Astrocyte (in vitro differentiated cells and primary cell): ENCODE measurements at regions not wholly inside any gene's neighbourhood (a gene's known extent, or its start where the extent isn't known, plus 50 kb on each side); places are given as distances from the start of the nearest gene placed in this dataset.
"Not testable (repeated sequence)": the region's sequence is repeated elsewhere in the genome, so short reads cannot be mapped to it uniquely, and the experiment has no call there.

Experiments used
- DNase-seq: peaks from one replicate; pipeline ENCODE4 v3.0.0-alpha.2; 2010; ENCODE audit warnings: low read depth
- FAIRE-seq: peaks from 2 replicates; lab custom pipeline; 2011; peaks lifted over from hg19 to GRCh38; lab: Jason Lieb, UNC
- H2AFZ ChIP-seq: 2 replicates; pipeline ENCODE4 v1.6.0; 2012; ENCODE audit warnings: low read depth, low read length, inconsistent platforms
- H3K27ac ChIP-seq: 2 replicates; pipeline ENCODE4 v1.5.1; 2011; ENCODE audit warnings: low read depth, low read length, inconsistent platforms
- H3K27me3 ChIP-seq: 2 replicates; pipeline ENCODE4 v1.6.0; 2011; ENCODE audit warnings: low read length, inconsistent platforms; ENCODE audit not compliant: insufficient read depth
- H3K36me3 ChIP-seq: 2 replicates; pipeline ENCODE4 v1.5.1; 2011; ENCODE audit warnings: low read length, inconsistent platforms; ENCODE audit not compliant: insufficient read depth
- H3K4me1 ChIP-seq: 2 replicates; pipeline ENCODE4 v1.5.1; 2011; ENCODE audit warnings: low read length, inconsistent platforms; ENCODE audit not compliant: insufficient read depth
- H3K4me2 ChIP-seq: 2 replicates; pipeline ENCODE4 v1.6.0; 2012; ENCODE audit warnings: low read length, inconsistent platforms
- H3K4me3 ChIP-seq: 2 replicates; pipeline ENCODE4 v1.5.1; 2011; ENCODE audit warnings: low read depth, mild to moderate bottlenecking, low read length, inconsistent platforms; ENCODE audit not compliant: insufficient read depth
- H3K79me2 ChIP-seq: 2 replicates; pipeline ENCODE4 v1.6.0; 2012; ENCODE audit warnings: mild to moderate bottlenecking, low read length, inconsistent platforms; ENCODE audit not compliant: insufficient read depth
- H3K9ac ChIP-seq: 2 replicates; pipeline ENCODE4 v1.6.0; 2012; ENCODE audit warnings: mild to moderate bottlenecking, low read length, inconsistent platforms
- H3K9me3 ChIP-seq: 2 replicates; pipeline ENCODE4 v1.5.1; 2012; ENCODE audit warnings: low read depth, mild to moderate bottlenecking, low read length, inconsistent platforms; ENCODE audit not compliant: insufficient read depth
- H4K20me1 ChIP-seq: 2 replicates; pipeline ENCODE4 v1.6.0; 2012; ENCODE audit warnings: low read length, inconsistent platforms; ENCODE audit not compliant: insufficient read depth
- H3K27ac Mint-ChIP-seq: one replicate; pipeline ENCODE4 v1.8.0; 2021; ENCODE audit warnings: mild to moderate bottlenecking, mixed read lengths; ENCODE audit not compliant: unreplicated experiment
- H3K27me3 Mint-ChIP-seq: one replicate; pipeline ENCODE4 v1.8.0; 2021; ENCODE audit warnings: low read depth, mixed read lengths; ENCODE audit not compliant: unreplicated experiment
- H3K36me3 Mint-ChIP-seq: one replicate; pipeline ENCODE4 v1.8.0; 2021; ENCODE audit warnings: low read depth, mixed read lengths; ENCODE audit not compliant: unreplicated experiment
- H3K4me1 Mint-ChIP-seq: one replicate; pipeline ENCODE4 v1.8.0; 2021; ENCODE audit warnings: low read depth, mixed read lengths; ENCODE audit not compliant: unreplicated experiment
- H3K4me3 Mint-ChIP-seq: one replicate; pipeline ENCODE4 v1.8.0; 2021; ENCODE audit warnings: mild to moderate bottlenecking, moderate library complexity, mixed read lengths; ENCODE audit not compliant: unreplicated experiment
- H3K9me3 Mint-ChIP-seq: one replicate; pipeline ENCODE4 v1.8.0; 2021; ENCODE audit warnings: mild to moderate bottlenecking, mixed read lengths; ENCODE audit not compliant: unreplicated experiment
- EZH2 ChIP-seq: IDR thresholded peaks from 2 replicates; pipeline ENCODE4 v1.6.1; 2012; ENCODE audit warnings: mild to moderate bottlenecking, low read length, inconsistent platforms; ENCODE audit not compliant: insufficient read depth
- TF ChIP-seq, protein P1 (sequence below): IDR thresholded peaks from 2 replicates; pipeline ENCODE4 v1.5.1; 2011; ENCODE audit warnings: low read depth, mild to moderate bottlenecking, inconsistent platforms, low read length, moderate library complexity; ENCODE audit not compliant: insufficient read depth

DNA sequence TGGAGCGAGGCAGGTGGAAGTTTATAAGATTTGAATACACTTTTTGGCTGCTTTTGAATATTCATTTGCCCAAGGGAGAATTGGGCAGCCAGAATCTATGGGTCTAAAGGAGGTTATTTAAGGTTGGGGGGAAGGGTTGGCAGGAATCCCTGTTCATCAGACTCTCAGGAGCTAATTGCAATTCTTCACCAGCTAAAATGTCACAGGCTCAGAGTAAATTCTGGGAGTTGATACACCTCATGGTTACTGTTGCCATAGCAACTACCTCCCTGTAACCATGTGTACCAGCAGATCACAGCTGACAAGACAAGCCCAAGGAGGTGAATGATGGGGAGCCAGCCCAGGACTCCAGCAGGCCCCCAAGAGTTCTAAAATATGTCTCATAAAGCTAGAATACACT, 75.5 kb downstream of the CAMK2N1 start:
- Mint-ChIP-seq H3K27me3 (peaks cover 13% of the 10 kb centered on the region), H3K36me3 (no peaks in the 10 kb centered on the region), H3K4me1 (peaks cover 18% of the 10 kb centered on the region), H3K4me3 (no peak overlapping the region), H3K27ac (no peak overlapping the region), H3K9me3 (peaks cover 4% of the 10 kb centered on the region)
- Histone ChIP-seq H4K20me1 (no peaks in the 10 kb centered on the region), H3K9ac (peak overlapping the region; percentile 58), H3K4me3 (no peak overlapping the region), H3K27me3 (no peaks in the 10 kb centered on the region), H3K36me3 (no peaks in the 10 kb centered on the region), H2AFZ (no peak overlapping the region), H3K79me2 (no peaks in the 10 kb centered on the region), H3K27ac (peak overlapping the region; percentile 60), H3K4me1 (peaks cover 27% of the 10 kb centered on the region), H3K4me2 (peak overlapping the region; percentile 58), H3K9me3 (no peaks in the 10 kb centered on the region)
- TF ChIP-seq EZH2, result no peak
- TF ChIP-seq, protein P1, sequence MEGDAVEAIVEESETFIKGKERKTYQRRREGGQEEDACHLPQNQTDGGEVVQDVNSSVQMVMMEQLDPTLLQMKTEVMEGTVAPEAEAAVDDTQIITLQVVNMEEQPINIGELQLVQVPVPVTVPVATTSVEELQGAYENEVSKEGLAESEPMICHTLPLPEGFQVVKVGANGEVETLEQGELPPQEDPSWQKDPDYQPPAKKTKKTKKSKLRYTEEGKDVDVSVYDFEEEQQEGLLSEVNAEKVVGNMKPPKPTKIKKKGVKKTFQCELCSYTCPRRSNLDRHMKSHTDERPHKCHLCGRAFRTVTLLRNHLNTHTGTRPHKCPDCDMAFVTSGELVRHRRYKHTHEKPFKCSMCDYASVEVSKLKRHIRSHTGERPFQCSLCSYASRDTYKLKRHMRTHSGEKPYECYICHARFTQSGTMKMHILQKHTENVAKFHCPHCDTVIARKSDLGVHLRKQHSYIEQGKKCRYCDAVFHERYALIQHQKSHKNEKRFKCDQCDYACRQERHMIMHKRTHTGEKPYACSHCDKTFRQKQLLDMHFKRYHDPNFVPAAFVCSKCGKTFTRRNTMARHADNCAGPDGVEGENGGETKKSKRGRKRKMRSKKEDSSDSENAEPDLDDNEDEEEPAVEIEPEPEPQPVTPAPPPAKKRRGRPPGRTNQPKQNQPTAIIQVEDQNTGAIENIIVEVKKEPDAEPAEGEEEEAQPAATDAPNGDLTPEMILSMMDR, result no peak
- DNase-seq (no peak), FAIRE-seq (no peak)

DNA sequence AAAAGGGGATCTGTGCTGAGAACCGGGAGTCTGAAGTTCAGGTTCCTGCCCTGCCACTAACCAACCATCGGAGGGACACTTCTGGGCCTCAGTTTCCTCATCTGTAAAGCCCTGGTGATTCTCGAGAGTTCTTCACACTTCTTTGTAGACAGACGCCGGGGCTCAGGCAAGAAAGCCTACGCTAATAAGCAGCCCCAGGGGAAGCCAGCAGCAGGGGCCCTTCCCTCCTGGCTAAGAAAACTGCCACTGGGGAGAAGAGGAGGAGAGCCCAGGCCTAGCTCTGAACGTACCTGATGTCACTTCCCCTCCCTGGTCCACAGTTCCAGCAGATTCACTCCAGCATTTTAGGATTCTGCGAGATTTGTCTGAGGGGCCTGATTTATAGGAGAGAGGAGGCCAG, 76.0 kb downstream of the CAMK2N1 start:
- H4K20me1 ChIP-seq, result no peaks in the 10 kb centered on the region
- Mint-ChIP-seq H3K36me3 (no peaks in the 10 kb centered on the region), H3K27me3 (peaks cover 17% of the 10 kb centered on the region), H3K27ac (no peak overlapping the region), H3K4me1 (peaks cover 18% of the 10 kb centered on the region), H3K9me3 (peaks cover 4% of the 10 kb centered on the region), H3K4me3 (no peak overlapping the region)
- no peaks in the 10 kb centered on the region for H3K79me2 ChIP-seq
- H3K9me3 ChIP-seq, result no peaks in the 10 kb centered on the region
- no peak overlapping the region for H3K9ac ChIP-seq
- H2AFZ ChIP-seq, result no peak overlapping the region
- TF ChIP-seq, protein P1, result no peak
- no peak for TF ChIP-seq EZH2
- FAIRE-seq (no peak), DNase-seq (no peak)
- H3K4me3 ChIP-seq, result no peak overlapping the region
- H3K4me2 ChIP-seq, result no peak overlapping the region
- H3K4me1 ChIP-seq, result peaks cover 29% of the 10 kb centered on the region
- H3K27ac ChIP-seq, result no peak overlapping the region
- H3K36me3 ChIP-seq, result no peaks in the 10 kb centered on the region
- no peaks in the 10 kb centered on the region for H3K27me3 ChIP-seq

DNA sequence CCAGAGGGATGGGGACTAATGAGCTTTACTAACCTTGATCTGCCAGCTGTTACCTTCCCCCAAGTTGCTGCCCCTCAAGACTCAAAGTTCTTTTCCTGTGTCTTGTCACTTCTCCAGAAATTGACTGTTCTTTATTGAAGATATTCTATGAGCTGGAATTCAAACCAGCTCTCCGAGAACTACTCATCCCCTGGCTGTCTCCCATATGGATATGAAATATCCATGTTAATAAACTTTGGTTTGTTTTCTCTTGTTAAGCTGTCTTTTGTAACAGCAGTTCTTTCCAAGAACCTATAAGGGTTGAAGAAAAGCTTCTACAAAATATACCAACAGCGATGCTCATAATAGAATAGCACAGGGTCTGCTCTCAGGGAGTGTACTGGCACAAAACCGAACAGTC, 77.0 kb downstream of the CAMK2N1 start:
- Histone ChIP-seq H3K79me2 (no peaks in the 10 kb centered on the region), H3K4me3 (no peak overlapping the region), H3K4me2 (no peak overlapping the region), H3K36me3 (no peaks in the 10 kb centered on the region), H3K27me3 (no peaks in the 10 kb centered on the region), H3K9ac (no peak overlapping the region), H2AFZ (no peak overlapping the region), H4K20me1 (no peaks in the 10 kb centered on the region), H3K4me1 (peaks cover 29% of the 10 kb centered on the region), H3K27ac (no peak overlapping the region), H3K9me3 (no peaks in the 10 kb centered on the region)
- DNase-seq (no peak), FAIRE-seq (no peak)
- H3K27me3 Mint-ChIP-seq, result peaks cover 25% of the 10 kb centered on the region
- peaks cover 2% of the 10 kb centered on the region for H3K9me3 Mint-ChIP-seq
- no peak overlapping the region for H3K4me3 Mint-ChIP-seq
- H3K27ac Mint-ChIP-seq, result no peak overlapping the region
- no peak for TF ChIP-seq EZH2
- TF ChIP-seq, protein P1, result no peak
- H3K4me1 Mint-ChIP-seq, result peaks cover 18% of the 10 kb centered on the region
- H3K36me3 Mint-ChIP-seq, result no peaks in the 10 kb centered on the region

DNA sequence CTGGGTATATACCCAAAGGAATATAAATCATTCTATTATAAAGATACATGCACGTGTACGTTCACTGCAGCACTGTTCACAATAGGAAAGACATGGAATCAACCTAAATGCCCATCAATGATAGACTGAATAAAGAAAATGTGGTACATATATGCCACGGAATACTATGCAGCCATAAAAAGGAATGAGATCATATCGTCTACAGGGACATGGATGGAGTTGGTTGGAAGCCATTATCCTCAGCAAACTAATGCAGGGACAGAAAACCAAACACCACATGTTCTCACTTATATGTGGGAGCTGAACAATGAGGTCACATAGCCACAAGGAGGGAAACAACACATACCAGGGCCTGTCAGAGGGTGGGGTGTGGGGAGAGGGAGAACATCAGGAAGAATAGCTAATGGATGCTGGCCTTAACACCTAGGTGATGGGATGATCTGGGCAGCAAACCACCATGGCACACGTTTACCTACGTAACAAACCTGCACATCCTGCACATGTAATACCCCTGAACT, 77.8 kb downstream of the CAMK2N1 start:
- Mint-ChIP-seq H3K4me1 (peaks cover 18% of the 10 kb centered on the region), H3K27me3 (peaks cover 29% of the 10 kb centered on the region)
- not testable (repeated sequence) for H3K27me3 ChIP-seq, H3K9ac ChIP-seq, H3K79me2 ChIP-seq, H3K9me3 Mint-ChIP-seq, DNase-seq, H4K20me1 ChIP-seq, H3K4me3 ChIP-seq, H3K36me3 ChIP-seq, H3K9me3 ChIP-seq, H2AFZ ChIP-seq, H3K27ac ChIP-seq, H3K4me3 Mint-ChIP-seq, H3K4me2 ChIP-seq, H3K36me3 Mint-ChIP-seq, FAIRE-seq, H3K27ac Mint-ChIP-seq
- H3K4me1 ChIP-seq, result peaks cover 29% of the 10 kb centered on the region
